ENCODE measurements at regions not wholly inside any gene's neighbourhood (a gene's known extent, or its start where the extent isn't known, plus 50 kb on each side); places are given as distances from the start of the nearest gene placed in this dataset.

DNA sequence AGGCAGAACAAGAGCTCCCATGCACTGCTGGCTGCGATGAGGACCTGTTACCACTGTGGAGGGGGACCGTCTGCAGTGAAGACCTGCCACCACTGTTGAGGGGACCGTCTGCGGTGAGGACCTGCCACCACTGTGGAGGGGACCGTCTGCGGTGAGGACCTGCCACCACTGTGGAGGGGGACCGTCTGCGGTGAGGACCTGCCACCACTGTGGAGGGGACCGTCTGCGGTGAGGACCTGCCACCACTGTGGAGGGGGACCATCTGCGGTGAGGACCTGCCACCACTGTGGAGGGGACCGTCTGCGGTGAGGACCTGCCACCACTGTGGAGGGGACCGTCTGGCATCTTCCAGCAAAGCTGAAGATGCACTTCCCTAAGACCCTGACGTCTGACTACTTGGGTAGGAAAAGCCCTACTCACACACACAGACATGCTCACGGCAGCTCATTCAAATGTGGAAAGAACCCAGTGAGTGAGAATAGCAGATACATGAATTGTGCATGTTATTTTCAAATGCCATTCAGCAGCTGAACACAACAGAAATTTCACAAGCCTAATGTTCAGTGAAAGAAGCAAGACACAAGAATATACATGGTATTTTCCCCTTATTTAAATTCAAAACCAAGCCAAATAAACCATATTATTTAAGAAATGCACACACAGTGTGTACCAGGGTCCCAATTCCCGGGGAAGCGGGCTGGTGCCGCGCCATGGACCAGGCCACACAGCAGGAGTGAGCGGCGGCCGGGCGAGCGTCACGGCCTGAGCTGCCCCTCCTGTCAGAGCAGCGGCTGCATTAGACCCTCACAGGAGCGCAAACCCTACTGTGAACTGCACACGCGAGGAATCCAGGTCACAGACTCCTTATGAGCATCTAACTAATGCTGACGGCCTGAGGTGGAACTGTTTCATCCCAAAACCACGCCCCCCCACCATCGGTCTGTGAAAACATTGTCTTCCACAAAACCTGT lies 64.2 kb upstream of the METRNL start:
- intact Hi-C loops (cut with micrococcal nuclease): no loop called here
- H2AFZ ChIP-seq (ENCODE audit: low read depth, low read length): no peak overlapping the region
- ChIA-PET POLR2A (no interaction called here), CTCF (ENCODE audit: low intra/inter-chr PET ratio) (no interaction called here)
- in situ Hi-C loops (cut with MboI): no loop called here
- H3K4me3 ChIP-seq: no peak overlapping the region
- no peaks in the 10 kb centered on the region for H3K79me2 ChIP-seq (ENCODE audit: control insufficient read depth, insufficient read depth, low read length)
- peaks cover 0 to 10% of the 10 kb centered on the region in 2 experiments; a peak in 1 of 5 replicates for H3K4me1 ChIP-seq (replicated peaks in 1 of 2; ENCODE audit: control insufficient read depth in 2 of 2, insufficient read depth in 2 of 2, low read length in 2 of 2)
- no peak overlapping the region for H3K4me2 ChIP-seq (ENCODE audit: insufficient read depth, low read length)
- no peak overlapping the region for H3K9ac ChIP-seq (ENCODE audit: insufficient read depth in 1 of 2, low read depth in 2 of 2, low read length in 2 of 2)
- peaks cover 8% of the 10 kb centered on the region for H3K9me3 ChIP-seq (replicated peaks; ENCODE audit: control insufficient read depth, insufficient read depth, low read depth, low read length)
- no peak overlapping the region for H3K27ac ChIP-seq (ENCODE audit: extremely low read depth, low read depth, low read length)
- H3K36me3 ChIP-seq (ENCODE audit: control insufficient read depth, insufficient read depth, low read length): no peaks in the 10 kb centered on the region
- no peak for DNase-seq (ENCODE audit: extremely low read depth in 1 of 4, low spot score in 3 of 4)
- BruUV-seq (replicated peaks): no TSS peak
- H3K9me1 ChIP-seq (ENCODE audit: control insufficient read depth, insufficient read depth, low read length): no peaks in the 10 kb centered on the region
- no peaks in the 10 kb centered on the region for H3K27me3 ChIP-seq (ENCODE audit: control insufficient read depth in 2 of 2, insufficient read depth in 2 of 2, low read length in 2 of 2)
- ATAC-seq: no peak
- WGBS (ENCODE audit: insufficient coverage, low coverage, missing lambda C conversion rate): 76% methylated on average over 21 of the region's 33 CpGs
- TF ChIP-seq NFIX (CRISPR knock-in tag; IDR thresholded peaks at IDR 0.05; ENCODE audit: low read depth) (no peak), STAT5A (IDR thresholded peaks at IDR 0.05; ENCODE audit: borderline replicate concordance, low read length) (no peak), THRAP3 (IDR thresholded peaks at IDR 0.05; ENCODE audit: borderline replicate concordance) (no peak), TRIM24 (IDR thresholded peaks at IDR 0.05) (no peak), SP2 (IDR thresholded peaks at IDR 0.05; ENCODE audit: extremely low read depth, low read depth, low read length, poor library complexity, severe bottlenecking) (no peak)
- TF ChIP-seq, protein P1, sequence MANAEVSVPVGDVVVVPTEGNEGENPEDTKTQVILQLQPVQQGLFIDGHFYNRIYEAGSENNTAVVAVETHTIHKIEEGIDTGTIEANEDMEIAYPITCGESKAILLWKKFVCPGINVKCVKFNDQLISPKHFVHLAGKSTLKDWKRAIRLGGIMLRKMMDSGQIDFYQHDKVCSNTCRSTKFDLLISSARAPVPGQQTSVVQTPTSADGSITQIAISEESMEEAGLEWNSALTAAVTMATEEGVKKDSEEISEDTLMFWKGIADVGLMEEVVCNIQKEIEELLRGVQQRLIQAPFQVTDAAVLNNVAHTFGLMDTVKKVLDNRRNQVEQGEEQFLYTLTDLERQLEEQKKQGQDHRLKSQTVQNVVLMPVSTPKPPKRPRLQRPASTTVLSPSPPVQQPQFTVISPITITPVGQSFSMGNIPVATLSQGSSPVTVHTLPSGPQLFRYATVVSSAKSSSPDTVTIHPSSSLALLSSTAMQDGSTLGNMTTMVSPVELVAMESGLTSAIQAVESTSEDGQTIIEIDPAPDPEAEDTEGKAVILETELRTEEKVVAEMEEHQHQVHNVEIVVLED (CRISPR knock-in tag; IDR thresholded peaks at IDR 0.05): no peak
- FAIRE-seq: no peak
- H4K20me1 ChIP-seq (replicated peaks; ENCODE audit: control insufficient read depth, insufficient read depth, low read length): no peaks in the 10 kb centered on the region

Measured in K562 (cell line).